Ovary (tissue), 3 donors: ENCODE measurements at regions not wholly inside any gene's neighbourhood (a gene's known extent, or its start where the extent isn't known, plus 50 kb on each side); places are given as distances from the start of the nearest gene placed in this dataset.

Experiments used
- EP300 ChIP-seq: sonication (generic); formaldehyde crosslinking; IDR thresholded peaks from one replicate; pipeline ENCODE4 v1.6.1; 2017; ENCODE audit warnings: antibody characterized with exemption
- POLR2A ChIP-seq: fragments of 450-650 bp; IDR thresholded peaks from one replicate; pipeline ENCODE4 v1.6.1; 2017; ENCODE audit warnings: antibody characterized with exemption, mild to moderate bottlenecking, moderate library complexity
- TF ChIP-seq, protein P1 (sequence below), 3 donors: fragments of 450-650 bp in 2 of 3; fragments of 200-600 bp in 1 of 3; IDR thresholded peaks; one replicate each; pipeline versions ENCODE4 v1.5.1 to v1.8.0; 2016 to 2022; ENCODE audit warnings: antibody characterized with exemption in 3 of 3, mild to moderate bottlenecking in 1 of 3
- donor health status: DM: no; HTN: no; CAD: no.

DNA sequence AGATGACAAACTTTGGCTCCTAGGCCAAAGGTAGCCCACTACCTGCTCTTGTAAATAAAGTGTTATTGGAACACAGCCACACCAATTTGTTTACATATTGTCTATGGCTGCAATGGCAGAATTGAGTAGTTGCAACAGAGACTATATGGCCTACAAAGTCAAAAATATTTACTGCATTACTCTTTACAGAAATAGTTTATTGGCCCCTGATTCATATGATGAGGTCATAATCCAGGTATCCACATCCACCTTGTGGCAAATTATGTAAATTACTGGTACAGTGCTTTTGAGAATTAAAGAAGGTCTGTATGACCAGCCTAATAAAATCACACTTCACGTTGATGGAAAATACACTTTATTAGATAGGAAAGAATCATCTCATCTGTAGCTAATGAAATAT, 337.0 kb upstream of the DDX53 start:
- TF ChIP-seq, protein P1, sequence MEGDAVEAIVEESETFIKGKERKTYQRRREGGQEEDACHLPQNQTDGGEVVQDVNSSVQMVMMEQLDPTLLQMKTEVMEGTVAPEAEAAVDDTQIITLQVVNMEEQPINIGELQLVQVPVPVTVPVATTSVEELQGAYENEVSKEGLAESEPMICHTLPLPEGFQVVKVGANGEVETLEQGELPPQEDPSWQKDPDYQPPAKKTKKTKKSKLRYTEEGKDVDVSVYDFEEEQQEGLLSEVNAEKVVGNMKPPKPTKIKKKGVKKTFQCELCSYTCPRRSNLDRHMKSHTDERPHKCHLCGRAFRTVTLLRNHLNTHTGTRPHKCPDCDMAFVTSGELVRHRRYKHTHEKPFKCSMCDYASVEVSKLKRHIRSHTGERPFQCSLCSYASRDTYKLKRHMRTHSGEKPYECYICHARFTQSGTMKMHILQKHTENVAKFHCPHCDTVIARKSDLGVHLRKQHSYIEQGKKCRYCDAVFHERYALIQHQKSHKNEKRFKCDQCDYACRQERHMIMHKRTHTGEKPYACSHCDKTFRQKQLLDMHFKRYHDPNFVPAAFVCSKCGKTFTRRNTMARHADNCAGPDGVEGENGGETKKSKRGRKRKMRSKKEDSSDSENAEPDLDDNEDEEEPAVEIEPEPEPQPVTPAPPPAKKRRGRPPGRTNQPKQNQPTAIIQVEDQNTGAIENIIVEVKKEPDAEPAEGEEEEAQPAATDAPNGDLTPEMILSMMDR (IDR thresholded peaks at IDR 0.05), result no peak
- no peak for TF ChIP-seq POLR2A
- no peak for TF ChIP-seq EP300
